ENCODE measurements at regions not wholly inside any gene's neighbourhood (a gene's known extent, or its start where the extent isn't known, plus 50 kb on each side); places are given as distances from the start of the nearest gene placed in this dataset.

- no peak for DNase-seq (ENCODE audit: extremely low read depth, low read depth, low spot score)
Measured at GRCh38 chr3:30290479-30290878, 315.9 kb upstream of the TGFBR2 start.

DNA sequence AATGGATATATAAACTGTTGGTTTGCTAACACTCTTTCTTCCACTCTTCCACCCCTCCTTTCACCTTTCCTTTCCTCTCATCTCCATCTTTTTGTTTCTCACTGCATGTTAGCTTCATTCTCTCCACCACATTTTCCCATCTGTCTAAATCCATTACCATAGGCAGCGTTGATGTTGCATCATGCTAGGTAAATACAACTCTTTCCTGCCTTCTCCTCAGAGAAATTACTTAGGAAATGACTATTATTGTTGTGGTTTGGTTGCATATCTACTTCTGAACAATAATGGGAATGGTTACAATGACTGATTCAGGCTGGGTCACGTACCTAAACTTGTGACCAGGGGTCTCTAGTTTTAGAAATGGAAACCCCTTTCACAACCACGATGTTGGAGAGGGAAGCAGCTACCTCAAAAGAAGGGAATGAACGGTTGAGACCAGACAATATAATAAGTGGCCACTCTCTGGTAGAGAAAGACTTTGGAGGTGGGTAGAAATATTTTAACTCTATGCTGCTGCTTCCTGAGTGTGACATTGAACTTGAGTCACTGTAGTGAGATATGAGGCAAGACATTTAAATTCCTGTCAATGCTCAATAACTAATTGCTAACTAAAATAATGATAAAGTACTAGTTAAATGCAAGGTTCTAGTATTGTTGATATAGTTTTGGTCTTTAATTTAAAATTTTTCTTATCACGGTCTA is 314.1 kb upstream of the TGFBR2 start:
- DNase-seq (ENCODE audit: extremely low read depth, low read depth, low spot score), result peak; percentile 94

GRCh38 chr3:30293621-30294240 is 312.7 kb upstream of the TGFBR2 start:
- no peak for DNase-seq (ENCODE audit: extremely low read depth, low read depth, low spot score)

- DNase-seq (ENCODE audit: extremely low read depth, low read depth, low spot score), result no peak
Measured at GRCh38 chr3:30294241-30294667, 312.1 kb upstream of the TGFBR2 start.

- DNase-seq (ENCODE audit: extremely low read depth, low read depth, low spot score), result no peak
Measured at GRCh38 chr3:30297112-30297511, 309.3 kb upstream of the TGFBR2 start.

DNA sequence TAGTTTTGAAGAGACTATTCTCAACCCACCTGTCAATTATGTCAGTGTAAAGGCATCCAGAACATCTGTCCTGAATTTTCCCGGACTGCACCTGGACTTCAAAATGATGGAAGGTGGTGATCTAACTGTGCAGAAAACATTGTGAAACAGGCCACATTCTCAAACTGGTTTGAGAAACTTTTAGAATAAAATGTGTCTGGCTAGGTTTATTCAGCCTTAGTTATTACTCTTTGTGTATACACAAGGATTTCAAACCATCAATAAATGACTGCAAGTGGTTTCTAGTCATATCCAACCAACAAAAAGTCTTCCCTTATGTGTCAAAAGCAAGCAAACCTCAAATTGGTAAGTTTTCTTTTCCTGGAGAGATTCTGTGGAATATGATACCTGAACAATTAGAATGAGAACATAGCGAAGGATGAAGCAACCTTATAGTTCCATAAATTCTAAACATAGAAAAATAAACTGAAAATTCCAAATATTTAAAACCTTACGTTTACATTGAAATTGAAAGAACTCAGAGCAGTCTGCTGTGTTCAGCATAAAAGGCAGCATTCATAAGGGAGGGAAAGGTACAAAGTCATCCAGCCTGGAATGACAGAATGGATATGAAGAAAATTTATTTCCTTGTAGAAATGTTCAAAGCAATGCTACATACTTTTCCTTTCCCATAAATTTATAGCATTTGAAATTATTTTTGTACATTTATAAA is 306.6 kb upstream of the TGFBR2 start:
- DNase-seq (ENCODE audit: extremely low read depth, low read depth, low spot score), result no peak

GRCh38 chr3:30300809-30301208 is 305.6 kb upstream of the TGFBR2 start:
- no peak for DNase-seq (ENCODE audit: extremely low read depth, low read depth, low spot score)

- DNase-seq (ENCODE audit: extremely low read depth, low read depth, low spot score), result no peak
Measured at GRCh38 chr3:30302027-30302426, 304.4 kb upstream of the TGFBR2 start.

DNA sequence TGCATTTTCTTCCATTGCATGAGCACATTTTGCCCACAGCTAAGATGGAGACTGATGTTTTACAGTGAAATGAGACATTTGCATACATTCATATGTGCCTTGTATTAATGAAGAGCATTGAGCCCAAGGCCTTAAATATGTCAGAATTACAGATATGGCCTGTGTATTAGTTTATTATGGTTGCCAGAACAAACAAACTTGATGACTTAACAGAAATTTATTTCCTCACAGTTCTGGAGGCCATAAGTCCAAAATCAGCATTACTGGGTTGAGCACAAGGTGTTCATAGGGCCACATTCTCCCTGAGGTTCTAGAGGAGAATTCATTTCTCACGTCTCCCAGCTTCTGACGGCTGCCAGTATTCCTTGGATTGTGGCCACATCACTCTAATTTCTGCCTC is 302.6 kb upstream of the TGFBR2 start:
- DNase-seq (ENCODE audit: extremely low read depth, low read depth, low spot score), result no peak

- DNase-seq (ENCODE audit: extremely low read depth, low read depth, low spot score), result no peak
Measured at GRCh38 chr3:30305021-30305420, 301.4 kb upstream of the TGFBR2 start.

- no peak for DNase-seq (ENCODE audit: extremely low read depth, low read depth, low spot score)
Measured at GRCh38 chr3:30306896-30307295, 299.5 kb upstream of the TGFBR2 start.

- no peak for DNase-seq (ENCODE audit: extremely low read depth, low read depth, low spot score)
Measured at GRCh38 chr3:30307372-30307950, 298.9 kb upstream of the TGFBR2 start.

DNA sequence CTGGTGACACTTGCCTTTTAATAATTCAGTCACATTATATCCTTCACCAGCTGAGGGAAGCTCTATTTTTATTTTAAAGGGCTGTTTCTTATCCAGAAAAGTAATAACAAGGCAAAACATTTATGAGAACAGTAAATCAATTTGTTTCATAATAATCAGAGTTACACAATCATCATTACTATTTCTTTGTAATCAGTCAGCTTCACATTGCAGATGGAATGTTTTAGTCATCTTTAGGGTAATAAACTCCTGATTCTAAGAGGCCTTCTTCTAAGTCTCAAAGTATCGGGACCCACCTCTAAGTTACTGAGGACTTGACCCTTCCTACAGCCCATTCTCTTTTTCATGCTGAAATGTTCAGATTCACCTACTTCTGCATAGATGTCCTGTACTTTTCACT is 298.3 kb upstream of the TGFBR2 start:
- no peak for DNase-seq (ENCODE audit: extremely low read depth, low read depth, low spot score)

DNA sequence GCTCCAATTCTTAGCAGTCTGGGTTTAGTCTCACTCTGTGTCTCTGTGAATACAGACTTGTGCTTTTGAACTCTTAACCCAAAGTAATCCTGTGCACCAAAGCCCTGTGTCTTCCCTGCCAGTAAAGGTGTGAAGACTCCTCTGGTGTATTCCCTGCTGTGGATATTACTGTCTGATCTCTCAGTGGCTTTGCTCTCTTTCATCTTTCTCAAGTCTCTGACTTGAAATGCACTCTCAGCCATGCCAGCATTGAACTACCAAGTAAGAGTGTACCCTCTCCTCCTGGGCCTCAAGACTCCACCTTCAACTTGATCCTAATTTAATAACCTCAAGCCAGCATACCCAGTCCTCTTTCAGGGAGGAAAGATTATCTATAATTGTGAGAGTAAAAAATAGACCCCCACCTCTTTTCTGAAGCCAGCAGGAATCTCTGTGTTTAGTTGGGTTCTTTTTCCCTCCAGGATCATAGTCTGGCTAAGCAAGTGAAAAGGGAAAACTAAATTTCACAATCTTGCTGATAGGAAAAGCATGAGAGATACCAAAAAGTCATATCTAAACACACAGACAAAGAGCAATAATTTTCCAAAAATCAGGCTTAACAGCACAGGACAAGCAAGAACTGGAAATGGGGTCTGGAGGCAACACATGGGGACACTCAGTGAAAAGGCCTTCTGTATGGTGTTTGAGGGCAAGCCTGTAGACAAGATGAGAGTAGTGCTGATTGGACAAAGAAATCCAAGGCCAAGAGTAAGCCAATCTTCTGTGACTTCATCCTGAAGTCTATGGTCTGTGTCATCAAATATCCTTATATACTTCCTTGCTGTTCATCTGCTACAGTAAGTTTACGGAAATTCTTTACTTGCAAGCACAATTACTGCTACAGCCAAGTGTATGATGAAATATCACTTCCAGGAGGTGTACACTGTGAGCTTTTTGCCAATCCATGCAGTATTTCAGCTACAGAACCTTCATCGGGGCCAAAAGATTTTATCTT is 296.1 kb upstream of the TGFBR2 start:
- DNase-seq (ENCODE audit: extremely low read depth, low read depth, low spot score), result no peak

GRCh38 chr3:30311781-30312180 is 294.6 kb upstream of the TGFBR2 start:
- no peak for DNase-seq (ENCODE audit: extremely low read depth, low read depth, low spot score)

DNA sequence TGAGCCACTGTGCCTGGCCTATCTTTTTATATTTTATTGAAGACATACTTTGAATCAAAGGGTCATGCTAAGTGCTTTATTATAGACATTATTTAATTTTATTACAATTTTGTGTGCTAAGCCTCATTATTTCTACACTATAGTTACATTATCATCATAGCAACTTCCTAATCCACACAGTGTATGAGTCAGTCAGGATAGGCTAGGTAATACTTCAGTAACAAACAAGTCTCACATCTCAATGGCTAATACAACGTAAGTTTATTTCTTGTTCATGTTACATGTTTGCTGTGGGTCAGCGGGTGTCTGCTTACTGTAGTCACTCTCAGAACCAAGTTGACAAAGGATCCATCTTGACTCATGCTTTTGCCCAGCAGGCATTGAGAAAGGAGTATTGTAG is 292.6 kb upstream of the TGFBR2 start:
- no peak for DNase-seq (ENCODE audit: extremely low read depth, low read depth, low spot score)

- no peak for DNase-seq (ENCODE audit: extremely low read depth, low read depth, low spot score)
Measured at GRCh38 chr3:30314757-30315325, 291.6 kb upstream of the TGFBR2 start.

DNA sequence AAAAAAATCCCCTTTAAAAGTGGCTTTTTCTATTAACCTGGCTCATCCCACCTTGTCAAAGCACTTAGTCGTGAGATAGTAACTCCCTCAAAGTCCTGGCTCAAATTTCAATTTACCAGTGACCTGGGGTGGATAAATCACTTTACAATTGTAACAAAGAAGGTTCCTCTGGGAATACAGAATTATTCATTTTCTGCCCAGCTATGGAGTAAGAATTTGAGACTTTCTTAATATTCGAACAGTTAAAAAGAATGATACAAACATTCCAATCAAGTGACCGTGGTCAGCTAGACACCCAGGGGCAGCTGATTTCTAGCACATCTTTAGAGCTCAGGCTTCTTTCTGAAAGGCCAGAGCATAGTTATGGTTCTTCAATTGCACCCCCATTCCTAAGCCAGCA is 291.0 kb upstream of the TGFBR2 start:
- no peak for DNase-seq (ENCODE audit: extremely low read depth, low read depth, low spot score)

- DNase-seq (ENCODE audit: extremely low read depth, low read depth, low spot score), result no peak
Measured at GRCh38 chr3:30317561-30317960, 288.8 kb upstream of the TGFBR2 start.

DNA sequence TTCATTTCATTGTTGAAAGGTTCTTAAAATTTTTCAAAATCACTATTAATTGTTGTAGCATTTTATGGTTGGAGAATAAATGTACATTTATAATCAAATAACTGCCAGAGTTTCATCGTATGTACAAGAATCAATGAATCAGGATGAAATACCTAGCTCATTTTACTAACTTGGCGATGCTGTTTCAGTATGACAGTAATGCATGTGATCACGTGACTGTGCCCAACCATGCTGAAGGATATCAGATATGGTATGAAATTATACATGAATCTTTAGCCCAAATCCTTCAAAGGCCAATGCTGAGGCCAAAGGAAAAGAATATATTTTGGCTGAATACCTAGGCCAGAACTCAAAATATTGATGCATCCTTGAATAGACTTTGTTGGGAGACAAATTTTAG is 288.3 kb upstream of the TGFBR2 start:
- DNase-seq (ENCODE audit: extremely low read depth, low read depth, low spot score), result no peak

Measured in glomerular endothelial cell (primary cell).